Upper lobe of left lung (tissue), 4 donors: ENCODE measurements at regions not wholly inside any gene's neighbourhood (a gene's known extent, or its start where the extent isn't known, plus 50 kb on each side); places are given as distances from the start of the nearest gene placed in this dataset.
"Not testable (repeated sequence)": the region's sequence is repeated elsewhere in the genome, so short reads cannot be mapped to it uniquely, and the experiment has no call there.

ENCODE experiments used
- CTCF ChIP-seq, 6 experiments: fragments of 450-650 bp in 4 of 6; fragments of 200-600 bp in 2 of 6; sonication (generic) in 2 of 6; IDR thresholded peaks; one replicate each; pipeline ENCODE4 v1.5.1; 2016 to 2019; ENCODE audit warnings: antibody characterized with exemption in 6 of 6
- POLR2AphosphoS5 ChIP-seq, 2 donors: sonication (generic); formaldehyde crosslinking; IDR thresholded peaks; one replicate each; pipeline ENCODE4 v1.5.1; 2017; ENCODE audit warnings: antibody characterized with exemption in 2 of 2

GRCh38 chr4:66931981-66932380, 613.3 kb downstream of the CENPC start:
- TF ChIP-seq CTCF, POLR2AphosphoS5 (IDR thresholded peaks at IDR 0.05): not testable (repeated sequence)
